ENCODE measurements at regions not wholly inside any gene's neighbourhood (a gene's known extent, or its start where the extent isn't known, plus 50 kb on each side); places are given as distances from the start of the nearest gene placed in this dataset.

GRCh38 chr3:25863011-25863415, 73.1 kb downstream of the OXSM start:
- DNase-seq = no peak
- Histone ChIP-seq H3K27ac (ENCODE audit: low read length) (no peak overlapping the region), H3K4me2 (ENCODE audit: insufficient read depth, low read length) (no peak overlapping the region), H3K36me3 (ENCODE audit: insufficient read depth, low read length) (no peaks in the 10 kb centered on the region), H2AFZ (ENCODE audit: low read depth, low read length) (no peak overlapping the region), H3K4me1 (ENCODE audit: insufficient read depth, low read length) (no peaks in the 10 kb centered on the region), H3K27me3 (ENCODE audit: insufficient read depth, low read length, poor library complexity) (no peaks in the 10 kb centered on the region), H3K4me3 (ENCODE audit: low read depth in 1 of 2, low read length in 2 of 2) (no peak overlapping the region), H4K20me1 (ENCODE audit: insufficient read depth, low read length) (no peaks in the 10 kb centered on the region), H3K9ac (ENCODE audit: low read depth, low read length) (no peak overlapping the region), H3K9me3 (ENCODE audit: insufficient read depth, low read length, severe bottlenecking) (peaks cover 3% of the 10 kb centered on the region), H3K79me2 (ENCODE audit: insufficient read depth, low read length) (no peaks in the 10 kb centered on the region)
- ATAC-seq (ENCODE audit: insufficient read depth, low read depth) = no peak
- TF ChIP-seq CTCF (IDR thresholded peaks at IDR 0.05; ENCODE audit: borderline replicate concordance, extremely low read depth, low read length, poor library complexity, severe bottlenecking) (no peak), EZH2 (IDR thresholded peaks at IDR 0.05; ENCODE audit: borderline replicate concordance, low read depth, low read length, severe bottlenecking) (no peak)

DNA sequence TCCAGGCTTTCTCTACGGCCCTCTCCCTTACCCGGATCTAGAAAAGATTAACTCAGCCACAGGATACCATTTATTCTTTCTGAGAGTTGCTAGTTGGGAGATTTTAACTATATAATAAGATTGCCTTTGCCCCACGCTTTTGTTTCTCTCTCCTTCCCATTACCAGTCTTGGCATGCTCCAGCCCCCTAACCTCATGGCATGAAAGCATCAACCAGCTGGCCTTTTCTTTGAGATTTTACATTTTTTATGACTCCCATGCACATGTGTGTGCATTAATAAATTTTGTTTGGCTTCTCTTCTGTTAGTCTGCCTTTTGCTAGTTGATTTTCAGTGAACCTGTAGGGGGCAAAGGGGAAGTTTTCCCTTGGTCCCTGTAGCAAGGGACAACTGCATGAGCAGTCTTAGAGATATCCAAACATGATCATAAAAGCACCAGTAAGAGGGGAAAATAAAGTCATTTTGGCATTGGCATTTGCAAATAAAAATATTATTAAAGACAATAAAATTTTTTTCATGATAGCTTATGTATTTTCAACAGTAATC, 73.6 kb downstream of the OXSM start:
- no peaks in the 10 kb centered on the region for H3K36me3 ChIP-seq (ENCODE audit: insufficient read depth, low read length)
- no peak for TF ChIP-seq CTCF (IDR thresholded peaks at IDR 0.05; ENCODE audit: borderline replicate concordance, extremely low read depth, low read length, poor library complexity, severe bottlenecking)
- TF ChIP-seq EZH2 (IDR thresholded peaks at IDR 0.05; ENCODE audit: borderline replicate concordance, low read depth, low read length, severe bottlenecking) = no peak
- H3K9me3 ChIP-seq (ENCODE audit: insufficient read depth, low read length, severe bottlenecking) = peaks cover 3% of the 10 kb centered on the region
- H3K9ac ChIP-seq (ENCODE audit: low read depth, low read length) = no peak overlapping the region
- no peak overlapping the region for H3K27ac ChIP-seq (ENCODE audit: low read length)
- DNase-seq (no peak), ATAC-seq (ENCODE audit: insufficient read depth, low read depth) (no peak)
- H3K27me3 ChIP-seq (ENCODE audit: insufficient read depth, low read length, poor library complexity) = no peaks in the 10 kb centered on the region
- no peaks in the 10 kb centered on the region for H4K20me1 ChIP-seq (ENCODE audit: insufficient read depth, low read length)
- no peak overlapping the region for H2AFZ ChIP-seq (ENCODE audit: low read depth, low read length)
- H3K4me3 ChIP-seq (ENCODE audit: low read depth in 1 of 2, low read length in 2 of 2) = no peak overlapping the region
- H3K79me2 ChIP-seq (ENCODE audit: insufficient read depth, low read length) = no peaks in the 10 kb centered on the region
- H3K4me2 ChIP-seq (ENCODE audit: insufficient read depth, low read length) = no peak overlapping the region
- H3K4me1 ChIP-seq (ENCODE audit: insufficient read depth, low read length) = no peaks in the 10 kb centered on the region

DNA sequence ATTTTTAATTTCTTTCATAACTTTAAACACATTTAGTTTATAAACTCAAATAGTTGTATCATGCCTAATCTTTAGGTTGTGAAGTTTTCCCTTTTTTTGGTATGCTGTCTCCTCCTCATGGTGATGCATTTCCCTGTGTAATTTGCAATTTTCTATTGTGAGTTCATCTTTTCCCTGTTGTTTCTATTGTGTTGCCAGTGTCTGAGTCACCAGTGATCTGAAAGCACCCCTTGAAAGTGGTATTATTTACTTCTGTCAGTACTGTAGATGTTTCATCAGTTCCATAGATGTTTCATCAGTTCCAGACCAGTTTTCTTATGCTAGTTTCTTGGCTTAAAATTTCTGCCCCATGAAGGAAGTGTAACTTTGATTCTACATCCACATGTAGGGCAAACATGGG, 80.6 kb downstream of the OXSM start:
- no peaks in the 10 kb centered on the region for H3K79me2 ChIP-seq (ENCODE audit: insufficient read depth, low read length)
- no peak for DNase-seq
- no peaks in the 10 kb centered on the region for H3K27me3 ChIP-seq (ENCODE audit: insufficient read depth, low read length, poor library complexity)
- no peaks in the 10 kb centered on the region for H4K20me1 ChIP-seq (ENCODE audit: insufficient read depth, low read length)
- no peaks in the 10 kb centered on the region for H3K4me1 ChIP-seq (ENCODE audit: insufficient read depth, low read length)
- no peak overlapping the region for H3K9ac ChIP-seq (ENCODE audit: low read depth, low read length)
- TF ChIP-seq EZH2 (IDR thresholded peaks at IDR 0.05; ENCODE audit: borderline replicate concordance, low read depth, low read length, severe bottlenecking) (no peak), CTCF (IDR thresholded peaks at IDR 0.05; ENCODE audit: borderline replicate concordance, extremely low read depth, low read length, poor library complexity, severe bottlenecking) (no peak)
- H3K27ac ChIP-seq (ENCODE audit: low read length) = no peak overlapping the region
- no peak overlapping the region for H3K4me2 ChIP-seq (ENCODE audit: insufficient read depth, low read length)
- no peak overlapping the region for H3K4me3 ChIP-seq (ENCODE audit: low read depth in 1 of 2, low read length in 2 of 2)
- no peaks in the 10 kb centered on the region for H3K36me3 ChIP-seq (ENCODE audit: insufficient read depth, low read length)
- H2AFZ ChIP-seq (ENCODE audit: low read depth, low read length) = no peak overlapping the region
- no peak for ATAC-seq (ENCODE audit: insufficient read depth, low read depth)
- no peaks in the 10 kb centered on the region for H3K9me3 ChIP-seq (ENCODE audit: insufficient read depth, low read length, severe bottlenecking)

All from DND-41 (cell line).